Activated gamma-delta T cell treated with anti-CD3 and anti-CD28 coated beads, Interleukin-2, amount 50 U/mL, for 16 hours (primary cell): ENCODE measurements at regions not wholly inside any gene's neighbourhood (a gene's known extent, or its start where the extent isn't known, plus 50 kb on each side); places are given as distances from the start of the nearest gene placed in this dataset.
"Not testable (repeated sequence)": the region's sequence is repeated elsewhere in the genome, so short reads cannot be mapped to it uniquely, and the experiment has no call there.

Experiments
- DNase-seq: peaks from one replicate; pipeline ENCODE4 v3.0.0-alpha.2; 2020; ENCODE audit warnings: low read depth

DNA sequence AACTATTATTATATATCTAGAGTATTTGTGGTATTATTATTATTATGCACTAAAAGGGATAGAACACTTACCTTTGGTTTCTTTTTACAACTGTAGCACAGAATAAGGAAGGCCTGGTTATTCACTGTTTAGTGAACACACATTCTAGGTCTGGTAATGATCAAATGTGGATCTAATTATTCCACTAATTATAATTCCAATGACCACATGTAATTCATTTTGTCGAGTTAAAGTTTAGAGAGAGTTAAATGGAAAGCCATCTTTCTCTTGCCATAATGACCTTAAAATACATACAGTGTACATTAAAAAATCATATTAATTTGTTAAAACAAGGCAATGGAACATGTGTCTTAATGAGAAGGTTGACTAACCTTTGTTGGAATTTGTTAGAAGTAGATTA lies 147.8 kb downstream of the SEM1 start:
- no peak for DNase-seq

DNA sequence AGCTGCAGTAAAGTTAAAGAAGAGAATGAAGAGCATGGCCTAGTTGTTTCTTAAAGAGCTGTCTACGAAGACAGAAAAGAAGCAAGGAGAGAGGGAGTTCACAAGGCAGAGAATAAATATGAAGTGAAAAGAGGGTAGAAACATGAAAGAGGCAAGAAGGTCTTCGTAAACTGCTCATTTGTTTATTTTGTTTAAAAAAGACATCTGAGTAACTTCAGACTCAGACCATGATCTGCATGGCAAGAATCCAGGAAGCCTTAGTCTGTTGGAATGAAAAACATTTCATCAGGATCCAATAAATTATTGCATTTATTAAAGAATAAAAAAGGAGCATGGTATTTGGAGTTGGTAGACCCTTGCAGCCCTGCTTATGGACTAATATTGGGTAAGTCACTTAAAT lies 151.1 kb downstream of the SEM1 start:
- DNase-seq = no peak

DNA sequence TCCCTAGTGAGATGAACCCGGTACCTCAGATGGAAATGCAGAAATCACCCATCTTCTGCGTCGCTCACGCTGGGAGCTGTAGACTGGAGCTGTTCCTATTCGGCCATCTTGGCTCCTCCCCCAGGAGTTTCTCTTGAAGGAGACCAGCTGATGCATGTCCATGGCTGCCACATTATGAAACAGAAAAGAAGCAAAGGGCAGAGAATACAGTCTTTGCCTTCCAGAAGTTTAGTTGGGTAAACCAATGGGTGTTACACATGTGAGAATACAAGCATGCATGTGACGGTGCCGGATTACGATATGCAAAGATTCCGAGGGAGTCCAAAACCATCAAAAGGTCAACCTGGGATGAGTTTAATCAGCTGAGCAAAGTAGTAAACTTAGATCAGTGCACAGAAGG lies 151.6 kb downstream of the SEM1 start:
- DNase-seq = no peak

DNA sequence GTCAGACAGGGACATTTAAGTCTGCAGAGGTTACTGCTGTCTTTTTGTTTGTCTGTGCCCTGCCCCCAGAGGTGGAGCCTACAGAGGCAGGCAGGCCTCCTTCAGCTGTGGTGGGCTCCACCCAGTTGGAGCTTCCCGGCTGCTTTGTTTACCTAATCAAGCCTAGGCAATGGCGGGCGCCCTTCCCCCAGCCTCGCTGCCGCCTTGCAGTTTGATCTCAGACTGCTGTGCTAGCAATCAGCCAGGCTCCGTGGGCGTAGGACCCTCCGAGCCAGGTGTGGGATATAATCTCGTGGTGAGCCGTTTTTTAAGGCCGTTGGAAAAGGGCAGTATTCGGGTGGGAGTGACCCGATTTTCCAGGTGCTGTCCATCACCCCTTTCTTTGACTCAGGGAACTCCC lies 152.0 kb downstream of the SEM1 start:
- DNase-seq = not testable (repeated sequence)

DNA sequence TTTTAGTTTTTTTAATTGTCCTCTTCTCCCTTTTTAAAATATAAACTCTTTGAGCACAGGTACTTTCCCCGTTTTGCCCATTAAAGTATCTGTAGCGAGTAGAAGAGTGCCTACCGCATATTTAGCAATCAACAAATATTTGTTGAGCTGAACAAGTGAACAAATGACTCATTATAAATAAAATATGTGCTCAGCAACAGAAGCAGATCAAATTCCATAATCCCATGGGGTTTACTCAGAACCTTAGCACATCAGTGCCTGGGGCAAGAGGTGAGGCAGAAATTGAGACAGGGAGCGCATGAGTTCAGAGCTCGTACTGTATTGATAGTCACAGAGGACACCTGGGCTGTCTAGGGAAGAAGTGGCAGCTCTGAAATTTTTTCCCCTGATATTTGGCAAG lies 161.0 kb downstream of the SEM1 start:
- DNase-seq = no peak

DNA sequence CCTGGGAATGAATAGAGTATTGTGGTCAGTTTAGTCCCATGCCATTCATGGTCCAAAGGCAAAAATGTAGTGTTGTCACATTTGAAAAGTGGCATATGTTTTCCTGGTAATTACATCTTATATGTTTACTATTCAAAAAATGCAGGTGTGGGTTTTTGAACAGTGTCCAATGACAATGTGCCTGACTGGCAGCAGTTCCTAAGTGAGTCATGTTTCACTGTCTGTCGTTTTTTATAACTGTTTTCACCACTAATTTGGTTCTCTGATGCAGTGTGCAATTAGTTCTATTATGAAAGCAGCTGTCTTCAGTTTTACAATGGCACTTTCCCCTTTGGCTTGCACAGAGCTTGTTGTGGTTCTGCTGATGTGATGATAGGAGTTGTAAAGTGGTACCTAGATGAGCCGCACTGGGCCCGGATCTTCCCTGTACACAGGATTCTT lies 162.3 kb downstream of the SEM1 start:
- DNase-seq = no peak

DNA sequence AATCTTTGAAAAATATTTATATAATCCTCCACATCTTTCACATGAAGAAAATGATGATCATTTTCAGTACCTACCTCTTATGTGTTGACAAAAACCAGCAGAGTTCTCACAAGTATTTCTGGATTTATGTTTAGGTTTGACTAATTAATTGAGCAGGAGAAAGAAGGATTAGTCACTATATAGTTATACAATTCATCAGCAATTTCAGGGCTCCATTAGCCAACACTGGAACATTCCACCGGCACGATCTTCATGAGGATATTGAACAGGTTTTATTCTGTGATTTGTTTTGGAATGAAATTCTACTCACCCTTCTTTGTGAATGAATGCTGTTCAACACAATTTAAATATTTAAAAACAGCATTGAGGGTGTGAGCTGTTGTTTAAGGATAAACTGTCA lies 163.2 kb downstream of the SEM1 start:
- DNase-seq = no peak

DNA sequence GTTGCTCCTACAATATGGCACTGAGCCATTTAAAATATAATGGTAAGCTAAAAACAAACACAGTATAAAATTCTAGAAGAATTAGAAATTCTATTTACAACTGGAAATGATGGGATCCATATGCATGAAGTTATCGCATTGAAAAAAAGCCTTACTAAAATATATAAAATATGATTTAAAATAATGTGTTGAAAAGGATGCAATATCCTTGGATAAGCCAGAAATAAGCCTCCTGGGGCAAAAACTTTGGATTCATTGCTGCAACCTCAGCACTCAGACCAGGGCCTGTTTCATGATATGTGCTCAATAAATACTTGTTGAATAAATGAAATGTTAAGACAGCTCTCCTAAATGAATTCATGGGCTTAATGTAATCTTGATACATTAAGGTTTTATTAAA lies 170.2 kb downstream of the SEM1 start:
- DNase-seq = no peak

DNA sequence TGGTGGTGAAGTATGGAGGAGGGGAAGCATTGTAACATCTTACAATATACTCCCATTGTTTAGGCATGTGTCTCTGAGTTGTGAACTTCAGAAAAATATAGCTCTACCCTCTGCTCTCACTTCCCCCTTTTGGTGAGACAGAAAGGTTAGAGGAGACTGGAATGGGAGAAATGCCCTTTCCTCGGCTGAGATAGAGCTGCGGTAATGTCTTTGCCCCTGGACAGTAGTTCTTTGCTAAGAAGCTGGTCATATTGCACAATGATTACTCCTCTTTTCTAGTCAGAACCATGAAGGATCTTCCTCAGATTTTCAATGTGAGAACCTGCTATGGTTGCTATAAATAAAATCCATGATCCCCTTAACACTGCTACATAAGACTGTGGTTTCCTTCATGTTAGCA lies 171.0 kb downstream of the SEM1 start:
- DNase-seq = no peak

DNA sequence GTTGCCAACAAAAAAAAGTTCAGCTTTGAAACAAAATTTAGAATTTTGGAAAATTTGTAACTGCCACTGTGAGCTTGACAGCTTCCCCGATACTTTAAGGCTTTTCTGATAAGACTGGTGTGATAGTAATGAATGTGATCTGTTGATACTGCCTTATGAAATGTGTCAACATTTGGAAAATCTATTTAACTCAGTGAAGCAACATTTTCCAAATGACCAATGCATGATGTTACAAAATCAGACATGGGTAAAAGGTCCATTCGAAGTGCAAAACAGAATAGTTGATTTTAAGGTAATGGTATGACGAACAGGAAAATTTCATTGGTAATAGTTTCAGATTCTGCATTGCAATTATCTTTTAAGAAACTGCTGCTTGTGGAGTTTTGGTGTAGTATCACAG lies 175.4 kb downstream of the SEM1 start:
- DNase-seq = no peak

DNA sequence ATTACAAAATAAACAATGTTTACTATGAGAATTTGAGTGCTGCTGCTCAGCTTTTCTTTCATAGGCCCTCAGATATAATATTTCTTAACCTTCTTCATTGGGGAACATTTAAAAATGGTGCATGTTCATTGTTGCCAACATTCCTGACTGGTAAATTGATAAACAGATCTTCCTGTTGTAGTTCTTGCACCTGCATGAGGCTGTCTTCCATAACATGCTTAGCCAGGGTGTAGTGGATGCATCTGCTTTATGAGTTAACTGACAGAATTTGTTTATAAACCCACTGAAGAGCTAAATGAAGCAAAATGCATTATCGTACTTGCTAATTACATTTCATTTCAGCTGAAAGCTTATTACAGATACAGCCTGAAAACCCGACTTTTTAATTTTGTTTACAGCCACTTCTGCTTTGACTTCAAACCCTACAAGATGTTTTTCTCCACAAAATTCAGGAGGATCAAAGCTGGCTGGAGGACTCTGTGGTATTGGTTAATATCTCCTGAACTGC lies 177.2 kb downstream of the SEM1 start:
- no peak for DNase-seq

DNA sequence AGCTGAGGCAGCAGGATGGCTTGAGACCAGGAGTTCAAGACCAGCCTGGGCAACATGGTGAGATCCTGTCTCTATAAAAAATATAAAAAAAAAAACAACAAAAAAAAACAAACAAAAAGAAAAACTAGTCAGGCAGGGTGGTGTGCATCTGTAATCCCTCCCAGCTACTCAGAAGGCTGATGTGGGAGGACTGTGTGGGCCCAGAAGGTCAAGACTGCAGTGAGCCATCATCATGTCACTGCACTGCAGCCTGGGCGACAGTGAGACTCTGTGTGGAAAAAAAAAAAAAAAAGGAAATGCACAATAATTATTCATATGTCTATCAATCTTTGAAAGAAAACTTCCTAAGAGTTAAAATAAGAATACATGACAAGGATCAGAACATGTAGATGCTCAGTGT lies 178.3 kb downstream of the SEM1 start:
- DNase-seq = no peak

DNA sequence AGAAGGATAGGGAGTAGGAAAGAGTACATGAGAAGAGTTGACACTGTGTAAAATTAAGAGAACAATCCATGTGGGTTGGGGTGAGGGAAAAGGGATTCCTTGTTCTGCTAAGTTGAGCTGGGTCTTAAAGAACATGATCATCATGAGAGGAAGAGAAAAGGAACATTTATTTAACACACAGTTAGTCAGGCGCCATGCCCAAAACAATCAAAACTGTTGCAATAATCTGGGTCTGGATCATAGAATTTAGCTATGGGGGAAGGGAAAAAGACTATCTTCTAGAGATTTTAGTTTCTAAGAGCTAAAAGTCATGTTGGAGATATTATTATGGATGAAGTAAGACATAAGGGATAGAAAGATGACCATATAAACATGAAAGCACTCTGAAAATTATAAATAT lies 178.9 kb downstream of the SEM1 start:
- DNase-seq = no peak

DNA sequence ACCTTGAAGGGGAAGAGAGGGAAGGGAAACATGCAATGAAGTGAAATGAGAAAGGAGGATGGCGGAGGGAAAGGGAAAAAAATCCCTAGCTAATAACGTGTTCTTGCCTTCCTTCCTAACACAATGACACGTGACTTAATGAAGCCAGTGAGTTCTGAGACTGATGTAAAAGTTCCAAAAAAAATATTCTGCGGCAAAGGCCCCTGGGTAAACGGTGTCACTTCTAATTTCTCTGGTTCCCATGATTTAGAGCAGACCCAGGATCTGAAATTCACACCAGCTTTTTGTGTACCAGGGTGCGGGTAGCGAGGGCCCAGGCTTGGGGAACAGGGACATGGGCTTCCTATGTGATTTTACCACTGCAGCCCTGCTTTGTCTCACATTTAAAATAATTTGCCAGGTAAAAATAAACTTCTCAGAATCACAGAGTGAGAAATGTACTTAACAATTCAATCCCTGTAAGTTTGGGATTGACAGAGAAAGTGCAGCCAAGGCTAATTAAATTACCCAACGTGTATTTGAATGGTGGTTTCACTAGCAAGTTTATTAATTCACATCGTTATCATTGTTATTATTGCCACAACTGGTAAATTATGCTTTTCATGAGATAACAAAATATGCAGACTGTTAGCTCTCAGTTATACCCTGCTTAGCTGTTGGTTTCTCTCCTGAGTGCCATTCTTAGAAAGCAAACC lies 182.4 kb downstream of the SEM1 start:
- DNase-seq = no peak

DNA sequence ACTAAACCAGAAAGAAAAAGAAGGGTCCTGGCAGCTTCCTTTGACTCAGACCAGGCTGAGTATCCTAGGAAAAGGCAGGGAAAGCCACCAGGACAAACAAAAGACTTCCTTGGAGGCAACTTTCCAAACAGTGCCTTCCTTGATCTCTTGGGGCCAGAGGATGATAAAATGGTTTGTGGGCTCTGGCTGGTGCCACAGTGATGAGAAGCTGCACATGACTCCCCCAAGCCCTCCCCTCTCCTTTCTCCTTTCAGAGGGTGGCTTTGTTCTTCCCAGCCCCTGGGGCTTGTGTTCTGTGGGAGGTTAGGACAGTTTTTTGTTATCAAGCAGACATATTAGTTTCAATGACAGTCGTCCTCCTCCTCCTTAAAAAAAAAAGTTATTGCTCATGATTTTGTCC lies 183.2 kb downstream of the SEM1 start:
- no peak for DNase-seq

DNA sequence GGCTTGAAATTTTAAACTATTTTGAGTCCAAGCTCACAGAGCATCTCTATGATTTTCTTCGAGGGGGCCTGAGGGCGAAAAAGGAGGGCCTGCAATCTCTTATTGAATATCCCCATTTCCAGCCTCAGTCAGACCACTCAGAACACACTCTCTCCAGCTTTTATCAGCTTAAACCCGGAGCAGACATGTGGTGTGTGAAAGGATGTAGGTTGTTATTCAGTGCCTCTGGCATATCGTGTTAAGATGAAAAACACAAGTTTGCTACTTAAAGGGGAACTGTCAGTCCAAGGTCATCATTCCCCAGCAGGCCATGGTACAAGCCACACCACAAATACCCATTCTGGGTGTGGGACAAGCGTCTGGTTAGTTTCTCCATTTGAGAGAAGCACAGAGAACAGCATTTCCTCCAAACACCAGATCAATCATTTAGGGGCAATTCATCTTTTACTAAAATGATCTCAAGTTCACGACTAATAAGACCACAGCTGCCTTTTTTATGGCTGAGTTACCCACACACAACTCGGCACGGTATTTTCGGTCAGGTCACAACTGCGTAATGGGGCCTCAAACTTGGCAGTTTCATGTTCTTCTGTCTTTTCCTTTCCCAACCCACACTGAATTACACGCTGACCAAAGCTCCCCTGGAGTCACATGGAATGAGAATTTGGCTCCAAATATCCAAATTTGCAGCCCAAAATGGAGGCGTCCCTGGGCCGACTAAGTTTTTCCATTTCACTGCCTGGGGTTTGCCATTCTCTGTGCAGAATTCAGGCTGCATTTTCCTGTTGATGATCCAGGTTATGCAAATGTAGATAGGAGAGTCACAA lies 188.4 kb downstream of the SEM1 start:
- DNase-seq = no peak

DNA sequence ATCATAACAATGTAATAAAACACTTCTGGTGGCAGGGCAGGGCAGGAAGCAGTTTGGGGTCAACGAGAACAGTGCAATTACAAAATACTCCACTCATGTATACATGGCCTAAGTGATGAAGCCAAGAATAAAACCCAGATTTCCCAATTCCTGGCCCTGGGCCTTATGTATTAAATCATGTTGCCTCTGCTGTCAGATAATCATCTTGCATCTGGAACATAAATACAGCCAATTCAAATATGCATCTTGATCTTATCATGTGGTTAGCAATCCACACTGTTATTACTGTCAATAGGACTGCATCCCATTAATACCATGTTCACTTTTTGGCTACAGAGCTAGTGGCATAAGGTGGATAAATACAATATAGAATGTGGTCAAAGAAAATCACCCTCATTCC lies 186.5 kb upstream of the SLC25A13 start:
- DNase-seq = no peak

DNA sequence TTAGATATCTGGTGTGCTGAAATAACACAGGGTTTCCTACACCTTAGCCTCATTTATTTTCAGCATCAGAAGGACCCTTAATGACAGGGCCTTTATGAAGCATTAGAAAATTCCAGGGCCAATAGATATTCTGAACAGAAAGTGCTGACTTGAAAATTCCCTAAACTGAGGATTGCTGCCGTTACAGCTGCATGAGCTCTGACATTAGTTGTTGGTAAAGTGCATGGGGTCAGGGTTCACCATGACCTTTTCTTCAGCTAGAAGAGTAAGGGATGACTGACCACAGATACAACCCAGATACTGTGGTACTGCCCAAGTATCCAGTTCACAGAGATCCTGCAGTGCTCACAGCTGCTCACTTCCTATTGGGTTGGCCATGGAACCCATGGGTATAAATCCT lies 181.7 kb upstream of the SLC25A13 start:
- DNase-seq = no peak

DNA sequence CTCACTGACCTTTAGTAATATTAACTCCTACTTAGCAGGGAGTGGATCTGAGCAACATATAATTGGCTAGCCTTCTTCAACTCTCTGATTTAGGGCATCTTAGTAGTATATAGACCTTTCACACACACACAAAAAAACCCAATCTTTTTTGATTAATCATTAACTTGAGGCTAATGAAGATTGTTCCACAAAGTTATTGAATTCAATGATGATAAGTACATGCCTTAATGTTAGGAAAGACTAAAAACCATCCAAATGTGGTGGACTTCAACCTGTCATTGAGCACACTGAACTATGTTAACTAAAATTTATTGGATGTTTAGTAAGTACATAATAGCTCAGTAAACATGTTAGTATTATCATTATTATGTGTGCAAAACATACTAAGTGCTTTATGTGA lies 179.4 kb upstream of the SLC25A13 start:
- no peak for DNase-seq

DNA sequence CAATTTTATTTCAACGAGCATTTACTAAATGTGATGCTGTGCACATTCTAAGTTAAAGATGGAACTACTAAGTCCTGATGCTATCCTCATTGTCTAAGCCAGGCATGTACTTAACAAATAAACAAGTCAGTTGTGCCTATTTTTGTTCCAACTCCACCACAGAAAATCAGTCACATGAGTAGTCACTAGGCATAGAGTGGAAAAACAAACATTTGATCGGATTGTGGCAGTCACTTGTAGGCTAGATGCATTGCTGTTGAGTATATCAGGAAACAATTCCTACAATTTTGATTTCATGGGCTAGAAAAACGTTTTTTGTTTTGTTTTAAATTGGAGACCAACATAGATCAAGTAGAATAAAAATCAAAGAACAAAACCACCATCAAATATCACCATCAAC lies 177.6 kb upstream of the SLC25A13 start:
- no peak for DNase-seq

DNA sequence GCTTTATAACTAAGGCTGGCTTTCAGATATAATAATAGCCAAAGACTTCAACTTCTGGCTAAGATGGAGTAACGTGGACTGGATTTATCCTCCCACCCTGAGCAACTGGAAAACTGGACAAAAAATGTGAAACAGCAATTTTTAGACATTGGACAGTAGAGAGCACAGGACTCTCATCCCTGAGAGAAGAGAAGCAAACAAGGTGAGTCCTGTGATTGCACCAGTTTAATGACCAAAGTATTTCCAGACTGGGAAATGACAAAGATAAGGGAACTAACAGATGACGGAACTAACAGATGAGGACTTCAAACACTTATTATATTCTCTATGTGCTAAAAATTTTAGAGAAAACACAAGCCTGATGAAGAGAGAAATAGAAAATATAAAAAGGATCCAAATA lies 175.7 kb upstream of the SLC25A13 start:
- DNase-seq = no peak

DNA sequence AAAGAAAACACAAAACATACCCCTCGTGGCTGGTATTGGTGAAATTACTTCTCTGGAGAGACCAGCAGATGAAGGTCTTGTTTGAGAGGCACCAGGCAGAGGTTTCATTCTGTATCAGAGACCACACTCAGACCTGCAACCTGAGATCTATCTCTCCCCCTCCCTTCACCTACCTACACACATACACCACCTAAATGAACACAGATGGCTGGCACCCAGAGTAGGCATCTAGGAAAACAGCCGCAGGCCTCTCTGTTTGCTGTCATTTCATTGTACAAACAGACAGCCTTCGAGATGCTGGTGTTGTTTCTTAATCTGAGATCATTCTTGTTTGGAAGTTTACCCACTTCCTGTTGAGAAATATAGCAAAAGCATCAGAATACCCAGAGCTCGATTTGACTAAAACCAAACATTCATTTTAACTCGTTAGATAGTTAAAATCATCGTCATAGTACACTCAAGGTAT lies 173.9 kb upstream of the SLC25A13 start:
- no peak for DNase-seq

DNA sequence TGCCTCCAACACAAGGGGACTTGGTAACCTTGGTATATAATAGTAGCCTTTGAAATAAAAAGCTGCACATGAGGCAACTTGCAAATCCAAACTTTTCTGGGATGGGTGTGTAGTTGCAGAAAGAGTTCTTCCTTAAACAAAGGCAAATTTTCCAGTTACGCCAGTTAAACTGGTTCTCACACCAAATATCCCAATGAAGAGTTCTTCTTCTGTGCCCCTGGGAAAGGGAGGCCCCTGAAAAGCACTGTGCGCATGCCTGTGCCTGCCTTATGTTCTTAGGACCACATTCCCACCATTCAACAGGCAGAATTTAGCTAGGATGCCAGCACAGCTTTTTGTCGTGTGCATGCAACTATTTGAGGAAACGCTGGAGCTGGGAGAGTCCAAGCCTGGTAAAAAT lies 164.8 kb upstream of the SLC25A13 start:
- DNase-seq = no peak

DNA sequence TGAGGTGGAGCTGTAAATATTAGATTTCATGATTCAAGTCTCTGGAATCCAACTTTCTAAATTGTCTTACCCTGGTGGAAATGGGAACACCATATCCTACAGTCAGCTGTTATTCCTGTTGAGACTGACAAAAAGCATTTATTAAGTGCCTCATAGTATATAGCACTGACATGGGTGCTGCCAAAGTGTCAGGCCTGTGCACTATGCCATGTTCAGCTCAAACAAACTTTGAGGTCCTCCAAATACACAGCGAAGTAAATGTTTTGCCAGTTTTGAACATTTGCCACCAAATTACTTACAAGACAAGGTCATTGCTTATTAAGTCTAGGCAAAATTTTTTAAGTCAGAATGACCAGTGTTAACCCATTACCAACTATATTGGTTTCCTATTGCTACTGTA lies 162.9 kb upstream of the SLC25A13 start:
- DNase-seq = no peak
